ENCODE measurements at regions not wholly inside any gene's neighbourhood (a gene's known extent, or its start where the extent isn't known, plus 50 kb on each side); places are given as distances from the start of the nearest gene placed in this dataset.
"Not testable (repeated sequence)": the region's sequence is repeated elsewhere in the genome, so short reads cannot be mapped to it uniquely, and the experiment has no call there.

DNA sequence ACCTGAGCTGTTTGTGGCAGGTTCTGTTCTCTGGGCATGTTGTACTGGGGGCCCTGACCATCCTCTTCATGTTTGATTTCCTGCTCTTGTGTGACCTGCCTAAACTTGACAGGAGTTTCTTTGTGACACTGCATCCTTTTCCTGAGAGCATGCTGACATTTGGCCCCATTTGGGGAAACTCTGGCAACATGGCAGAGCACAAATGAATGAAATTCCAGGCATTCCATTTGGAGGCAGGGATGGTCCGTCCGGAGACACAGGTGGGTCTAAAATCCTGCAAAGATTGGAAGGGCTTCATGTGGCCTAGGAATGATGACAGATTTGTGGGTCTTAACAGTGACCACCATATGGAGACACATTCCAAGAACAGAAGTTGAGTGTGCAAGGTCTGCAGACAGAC, 184.0 kb downstream of the FCRL5 start:
- no peak for DNase-seq

DNA sequence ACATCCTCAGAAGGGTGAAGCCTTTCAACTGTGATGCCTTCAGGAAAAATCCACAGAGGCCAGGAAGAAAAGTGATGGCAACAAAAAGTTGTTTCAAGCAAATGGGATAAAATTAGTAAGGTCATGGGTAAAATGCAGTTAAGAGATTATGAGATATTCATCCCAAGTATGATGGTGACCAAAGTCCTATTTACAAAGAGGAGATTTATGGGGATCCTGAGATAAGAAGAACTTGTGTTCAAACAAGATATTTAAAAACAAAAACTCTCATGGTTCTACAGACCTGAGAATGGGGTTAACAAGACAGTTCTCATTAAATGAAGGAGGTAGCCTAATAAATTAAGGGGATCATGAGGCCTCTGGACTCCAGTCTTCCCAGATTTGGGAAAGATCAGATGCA, 184.4 kb downstream of the FCRL5 start:
- no peak for DNase-seq

DNA sequence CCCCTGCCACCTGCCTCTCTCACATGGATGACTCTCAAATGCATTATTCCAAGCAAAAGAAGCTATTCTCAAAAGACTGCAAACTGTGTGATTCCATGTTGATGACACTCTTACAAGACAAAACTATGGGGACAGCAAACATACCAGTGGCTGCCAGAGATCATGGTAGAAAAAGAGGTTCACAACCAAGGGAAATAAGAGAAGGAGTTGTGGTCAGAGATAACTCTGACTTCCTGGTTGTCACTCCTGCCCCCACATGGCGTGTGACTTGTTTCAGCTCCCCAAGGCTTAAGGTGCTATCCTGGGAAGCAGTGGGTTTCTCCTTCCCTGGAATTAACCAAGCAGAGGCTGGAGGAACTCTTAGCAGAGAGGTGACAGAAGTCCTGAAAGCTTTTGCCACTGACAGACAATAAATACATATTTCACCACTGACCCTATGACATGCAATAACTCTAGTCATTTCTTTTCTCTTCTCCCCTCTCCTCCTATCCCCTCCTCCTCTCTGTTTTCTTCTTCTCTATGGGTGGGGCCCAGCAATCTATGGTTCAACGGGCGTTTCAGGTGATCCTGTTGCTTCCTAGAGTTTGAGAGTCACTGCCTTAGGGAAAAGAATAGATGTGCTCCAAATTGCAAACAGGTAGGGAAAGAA, 185.1 kb downstream of the FCRL5 start:
- DNase-seq, result no peak

DNA sequence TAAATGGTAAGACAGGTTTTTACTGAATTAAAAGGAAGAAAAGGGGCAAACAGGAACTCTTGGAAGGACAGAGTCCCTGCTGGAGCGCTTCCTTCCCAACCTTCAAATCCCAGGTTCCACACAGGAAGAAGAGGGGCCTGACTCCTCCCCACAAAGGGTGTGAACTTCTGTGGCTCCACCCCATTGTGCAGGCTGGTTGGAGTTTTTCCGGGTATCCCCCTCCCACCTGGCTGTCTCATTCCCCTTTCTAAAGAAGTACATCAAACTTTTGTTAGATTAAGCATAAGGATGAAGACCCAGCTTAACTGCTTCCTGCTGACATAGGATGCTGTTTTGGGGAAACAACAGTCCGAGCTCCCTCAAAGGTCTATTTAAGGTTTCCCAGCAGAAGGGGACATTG, 187.7 kb downstream of the FCRL5 start:
- DNase-seq, result no peak

DNA sequence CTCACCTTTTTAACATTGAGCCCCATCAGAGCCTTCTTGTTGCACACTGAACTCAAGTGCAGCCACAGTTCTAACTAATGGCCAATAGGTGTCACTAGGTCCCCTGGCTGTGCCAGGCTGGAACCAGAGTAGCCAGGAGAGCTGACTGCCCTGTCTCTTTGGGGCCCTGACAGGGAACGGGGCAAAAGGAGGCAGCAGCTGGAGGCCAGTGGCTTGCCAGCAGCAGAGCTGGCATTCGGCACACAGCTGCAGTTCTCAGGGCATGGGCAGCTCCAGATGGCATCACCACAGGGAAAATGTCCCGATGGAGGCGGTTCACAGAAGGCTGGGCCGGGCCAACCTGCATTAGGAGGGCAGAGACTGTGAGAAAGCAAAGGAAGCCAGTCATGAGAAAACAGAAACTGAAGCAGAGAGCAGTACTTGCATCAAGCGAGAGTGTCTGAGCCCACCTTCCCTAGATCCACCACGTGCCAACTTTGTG, 188.6 kb downstream of the FCRL5 start:
- no peak for DNase-seq

DNA sequence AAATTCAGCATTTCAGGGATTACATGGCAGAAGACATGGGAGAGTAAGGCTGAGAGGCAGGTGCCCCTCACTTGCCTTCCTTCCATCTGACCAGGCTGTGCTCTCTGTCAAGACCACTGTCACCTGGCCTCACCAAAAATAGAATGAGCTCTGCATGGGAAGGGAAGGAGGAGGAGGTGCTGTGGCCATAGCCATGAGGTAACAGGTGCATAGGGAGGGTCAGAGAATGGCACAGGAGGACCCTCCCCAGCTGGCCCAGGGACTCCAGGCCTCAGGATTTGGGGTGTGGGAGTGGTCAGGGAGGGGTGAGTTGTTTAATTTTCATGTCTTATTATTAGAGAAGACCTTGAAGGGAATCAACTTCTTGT, 192.3 kb downstream of the FCRL5 start:
- DNase-seq, result no peak

DNA sequence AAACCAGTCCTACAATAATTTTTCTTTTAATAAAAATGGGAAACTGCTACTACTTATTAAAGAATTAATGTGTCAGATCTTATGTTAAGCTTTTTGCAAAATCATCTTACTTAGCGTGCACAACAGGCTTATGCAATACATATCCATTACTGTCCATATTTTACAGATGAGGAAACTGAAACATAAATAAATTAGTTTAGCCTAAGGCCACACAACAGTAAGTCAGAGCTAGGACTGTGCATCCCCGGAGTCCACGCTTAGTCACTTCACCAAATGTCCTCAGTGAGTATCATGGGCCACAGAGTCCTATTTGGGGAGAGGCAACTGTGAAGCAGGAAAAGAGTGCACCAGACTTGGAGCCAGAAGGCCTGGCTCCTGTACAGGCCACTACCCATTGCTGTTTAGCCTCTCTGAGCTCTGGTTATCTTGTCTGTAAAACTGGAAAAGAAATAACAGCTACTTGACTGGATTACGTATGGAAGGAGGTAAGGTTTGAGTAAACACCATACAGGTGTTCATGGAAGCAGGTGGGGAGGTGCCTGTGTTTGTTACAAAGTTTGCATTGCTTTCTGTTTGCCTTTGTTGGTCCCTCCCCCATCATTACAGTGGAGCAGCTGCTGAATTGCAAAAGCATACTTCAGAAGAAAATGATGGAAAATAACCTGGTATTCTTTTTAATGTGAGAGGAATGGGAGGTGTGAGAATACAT, 192.8 kb downstream of the FCRL5 start:
- DNase-seq, result no peak

DNA sequence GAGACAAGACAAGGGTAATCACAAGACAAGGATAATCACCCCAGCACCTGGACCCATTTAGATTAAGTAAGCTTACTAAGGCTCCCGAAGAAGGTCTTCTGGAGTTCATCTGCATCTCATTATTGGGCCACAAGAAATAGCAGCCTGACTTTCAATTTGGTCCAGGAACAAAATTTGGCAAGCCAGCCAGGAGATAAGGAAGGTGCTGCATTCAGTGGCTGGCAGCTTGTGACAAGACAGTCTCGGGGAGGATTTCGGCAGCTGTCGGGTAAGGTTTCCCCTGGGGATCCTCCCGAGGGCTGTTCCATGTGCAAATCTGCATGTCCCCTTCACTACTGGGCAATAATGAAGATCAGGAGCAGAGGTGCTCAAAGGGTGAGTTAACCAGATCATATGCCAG, 195.2 kb downstream of the FCRL5 start:
- no peak for DNase-seq

DNA sequence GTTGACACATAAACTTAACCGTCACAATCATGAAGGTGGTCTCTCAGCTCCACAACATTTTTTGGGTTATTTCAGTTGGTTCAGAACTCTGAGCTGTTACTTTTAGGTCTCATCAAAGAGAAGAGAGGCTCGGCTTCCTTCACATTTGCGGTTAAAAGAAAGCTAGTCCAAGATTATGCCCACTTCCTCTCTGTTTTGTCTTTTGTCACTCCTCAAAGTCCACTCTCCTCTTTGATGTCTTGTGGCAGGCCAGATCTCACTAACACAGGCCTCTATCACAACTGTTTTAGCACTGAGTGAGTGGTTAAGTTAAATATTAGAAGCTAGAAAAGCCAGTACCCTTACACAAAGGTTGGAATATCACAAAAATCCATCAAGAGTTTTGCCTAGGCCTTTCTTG, 195.7 kb downstream of the FCRL5 start:
- DNase-seq, result no peak

DNA sequence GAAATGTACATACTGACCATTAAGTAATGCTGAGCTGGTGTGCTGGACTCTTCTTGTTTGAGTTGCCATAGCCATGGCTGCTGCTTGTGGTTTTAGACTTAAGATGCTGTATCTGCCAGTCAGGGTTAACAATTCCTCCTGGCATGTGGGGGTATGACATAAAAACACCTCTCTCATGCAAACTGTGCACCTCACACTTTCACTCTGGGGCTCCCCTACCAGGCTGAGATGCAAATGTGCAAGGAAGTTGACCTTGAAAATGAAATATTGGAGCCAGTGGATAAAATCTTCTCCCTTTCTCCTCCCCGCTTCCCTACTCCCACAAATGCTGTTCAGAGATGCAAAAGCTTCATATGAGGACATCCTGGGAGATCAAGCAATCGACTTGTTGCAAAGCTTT, 198.8 kb downstream of the FCRL5 start:
- DNase-seq, result no peak

DNA sequence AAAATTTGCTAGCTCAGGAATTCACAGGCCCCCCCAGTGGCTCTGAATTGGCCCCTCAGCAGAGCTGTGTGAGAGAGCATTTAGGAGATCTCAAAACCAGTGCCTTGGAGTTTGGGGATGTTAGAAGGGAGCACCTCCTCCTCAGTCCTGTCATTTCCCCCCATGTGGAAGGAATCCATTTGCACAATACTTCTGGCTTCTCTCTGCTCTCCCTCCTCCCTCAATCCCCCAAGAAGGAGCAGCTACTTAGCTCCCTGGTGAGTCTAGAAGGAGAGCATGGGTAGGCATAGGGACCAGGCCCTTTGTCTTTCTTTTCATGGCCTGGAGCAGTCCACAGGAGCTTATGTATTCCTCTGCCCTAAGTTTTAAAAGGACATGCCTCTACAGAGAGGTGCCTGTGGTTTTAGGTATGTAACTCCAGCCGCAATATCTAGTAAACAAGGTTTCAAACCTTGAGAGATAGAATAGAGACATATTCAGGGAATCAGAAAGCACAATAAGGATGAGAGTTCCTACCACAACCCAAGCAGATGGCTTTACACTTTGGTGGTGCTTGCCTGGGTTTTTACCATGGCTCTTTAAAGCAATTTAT, 199.4 kb downstream of the FCRL5 start:
- DNase-seq, result no peak

DNA sequence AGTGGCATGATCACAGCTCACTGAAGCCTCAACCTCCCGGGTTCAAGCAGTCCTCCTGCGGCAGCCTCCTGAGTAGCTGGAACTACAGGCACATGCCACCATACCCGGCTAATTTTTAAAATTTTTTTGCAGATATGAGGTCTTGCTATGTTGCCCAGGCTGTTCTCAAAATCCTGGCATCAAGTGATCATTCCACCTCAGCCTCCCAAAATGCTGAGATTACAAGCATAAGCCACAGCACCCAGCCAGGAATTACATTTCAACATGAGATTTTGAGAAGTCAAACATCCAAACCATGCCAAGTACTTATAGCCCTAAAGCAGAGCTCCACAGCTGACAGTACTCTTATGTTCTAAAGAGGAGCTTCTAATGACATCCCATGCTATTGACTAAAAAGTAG, 200.1 kb downstream of the FCRL5 start:
- no peak for DNase-seq

DNA sequence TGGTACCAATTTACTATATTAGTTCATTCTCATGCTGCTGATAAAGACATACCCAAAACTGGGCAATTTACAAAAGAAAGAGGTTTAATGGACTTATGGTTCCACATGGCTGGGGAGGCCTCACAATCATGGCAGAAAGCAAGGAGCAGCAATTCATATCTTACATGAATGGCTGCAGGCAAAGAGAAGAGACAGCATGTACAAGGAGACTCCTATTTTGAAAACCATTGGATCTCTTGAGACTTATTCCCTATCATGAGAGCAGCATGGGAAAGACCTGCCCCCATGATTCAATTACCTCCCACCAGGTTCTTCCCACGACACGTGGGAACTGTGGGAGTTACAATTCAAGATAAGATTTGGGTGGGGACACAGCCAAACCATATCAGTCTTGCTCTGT, 200.5 kb downstream of the FCRL5 start:
- DNase-seq, result not testable (repeated sequence)

DNA sequence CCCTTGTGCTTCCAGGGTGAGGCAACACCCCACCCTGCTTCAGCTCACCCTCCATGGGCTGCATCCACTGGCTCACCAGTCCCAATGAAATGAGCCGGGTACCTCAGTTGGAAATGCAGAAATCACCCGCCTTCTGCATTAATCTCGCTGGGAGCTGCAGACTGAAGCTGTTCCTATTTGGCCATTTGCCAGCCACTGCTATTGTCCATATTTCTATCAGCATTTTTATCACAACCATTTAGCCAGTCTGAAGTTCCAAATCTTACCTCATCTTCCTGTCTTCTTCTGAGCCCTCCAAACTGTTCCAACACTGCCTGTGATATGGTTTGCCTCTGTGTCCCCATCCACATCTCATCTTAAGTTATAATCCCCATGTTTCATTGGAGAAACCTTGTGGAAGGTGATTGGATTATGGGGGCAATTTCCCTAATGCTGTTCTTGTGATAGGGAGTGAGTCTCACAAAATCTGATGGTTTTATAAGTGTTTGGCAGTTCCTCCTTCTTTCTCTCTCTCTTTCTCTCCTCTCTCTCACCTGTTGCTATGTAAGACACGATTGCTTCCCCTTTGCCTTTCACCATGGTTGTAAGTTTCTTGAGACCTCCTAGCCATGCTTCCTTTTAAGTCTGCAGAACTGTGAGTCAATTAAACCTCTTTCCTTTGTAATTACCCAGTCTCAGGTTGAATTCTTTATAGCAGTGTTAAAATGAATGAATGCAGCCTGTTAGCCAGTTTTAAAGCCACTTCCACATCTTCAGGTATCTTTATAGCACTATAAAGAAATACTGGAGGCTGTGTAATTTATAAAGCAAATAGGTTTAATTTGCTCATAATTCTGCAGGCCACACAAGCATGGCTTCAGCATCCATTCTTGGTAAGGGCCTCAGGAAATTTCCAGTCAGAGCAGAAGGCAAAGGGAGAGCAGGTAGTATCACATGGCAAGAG, 203.5 kb downstream of the FCRL5 start:
- DNase-seq, result no peak

DNA sequence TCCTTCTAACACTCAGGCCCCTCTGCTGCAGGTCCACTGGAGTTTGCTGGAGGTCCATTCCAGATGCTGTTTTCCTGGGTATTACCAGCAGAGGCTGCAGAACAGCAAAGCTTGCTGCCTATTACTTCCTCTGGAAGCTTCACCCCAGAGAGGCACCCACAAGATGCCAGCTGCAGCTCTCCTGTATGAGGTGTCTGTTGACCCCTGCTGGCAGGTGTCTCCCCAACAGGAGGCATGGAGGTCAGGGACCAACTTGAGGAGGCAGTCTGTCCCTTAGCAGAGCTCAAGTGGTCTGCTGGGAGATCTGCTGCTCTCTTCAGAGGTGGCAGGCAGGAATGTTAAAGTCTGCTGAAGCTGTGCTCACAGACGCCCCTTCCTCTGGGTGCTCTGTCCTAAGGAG, 204.8 kb downstream of the FCRL5 start:
- DNase-seq, result no peak

DNA sequence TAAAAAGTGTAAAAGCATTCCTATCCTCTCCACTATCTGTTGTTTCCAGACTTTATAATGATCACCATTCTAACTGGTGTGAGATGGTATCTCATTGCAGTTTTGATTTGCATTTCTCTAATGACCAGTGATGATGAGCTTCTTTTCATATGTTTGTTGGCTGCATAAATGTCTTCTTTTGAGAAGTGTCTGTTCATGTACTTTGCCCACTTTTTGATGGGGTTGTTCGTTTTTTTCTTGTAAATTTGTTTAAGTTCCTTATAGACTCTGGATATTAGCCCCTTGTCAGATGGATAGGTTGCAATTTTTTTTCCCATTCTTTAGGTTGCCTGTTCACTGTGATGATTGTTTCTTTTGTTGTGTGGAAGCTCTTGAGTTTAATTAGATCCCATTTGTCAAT, 199.6 kb upstream of the ETV3 start:
- not testable (repeated sequence) for DNase-seq

DNA sequence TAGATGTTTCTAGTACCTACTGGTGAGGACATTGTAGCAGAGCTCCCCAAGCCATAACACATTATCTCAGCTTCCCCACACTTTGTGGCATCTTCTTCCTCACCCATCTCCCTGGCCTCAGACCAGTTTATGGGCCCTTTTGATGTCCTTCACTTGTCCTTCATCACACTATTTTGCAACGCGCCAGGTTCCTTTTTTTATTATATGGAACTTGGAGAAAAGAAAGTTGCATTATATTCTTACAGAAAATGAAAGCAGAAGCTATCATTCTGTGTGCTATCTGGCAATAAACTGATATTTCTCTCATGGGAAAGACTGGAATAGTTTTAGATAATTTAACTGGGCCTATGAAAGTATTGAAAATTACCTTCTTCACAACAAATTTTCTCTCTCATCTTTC, 196.9 kb upstream of the ETV3 start:
- DNase-seq, result no peak

DNA sequence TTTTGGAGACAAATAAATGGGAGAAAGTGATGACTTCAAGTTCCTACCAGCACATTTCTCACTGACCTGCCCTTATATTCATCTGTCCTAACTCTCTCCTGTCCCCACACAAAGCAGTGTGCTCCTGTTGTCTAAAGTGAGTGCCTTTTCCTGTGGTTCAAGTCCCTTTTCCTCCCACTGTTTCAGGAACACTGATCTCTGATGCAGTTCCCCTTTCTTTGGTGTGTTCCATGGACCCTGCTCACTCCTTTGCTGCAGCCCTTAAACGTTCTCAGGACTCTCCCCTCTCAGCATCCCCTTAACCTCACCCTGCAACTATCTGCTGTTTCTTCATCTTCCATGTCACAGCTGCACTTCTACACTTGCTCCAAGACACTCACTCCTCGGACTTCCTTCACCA, 195.8 kb upstream of the ETV3 start:
- DNase-seq, result no peak

DNA sequence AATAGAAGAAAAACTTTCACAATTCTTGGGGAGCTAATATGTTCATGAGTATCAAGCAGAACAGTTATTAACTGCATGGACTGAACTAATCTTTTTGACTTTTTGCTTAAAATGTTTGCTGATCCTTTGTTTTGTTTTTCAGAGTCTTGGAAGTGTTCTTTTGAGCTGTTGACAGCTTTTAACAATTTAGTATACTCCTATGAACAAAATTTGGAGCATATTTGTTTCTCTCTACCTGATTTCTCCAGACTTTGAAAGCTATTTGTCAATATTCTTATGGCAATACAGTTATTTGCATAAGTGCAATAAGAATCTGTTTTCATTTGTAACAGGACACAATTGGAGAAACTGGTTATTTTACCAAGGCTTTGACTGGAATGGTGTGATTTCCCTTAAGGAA, 192.0 kb upstream of the ETV3 start:
- not testable (repeated sequence) for DNase-seq

DNA sequence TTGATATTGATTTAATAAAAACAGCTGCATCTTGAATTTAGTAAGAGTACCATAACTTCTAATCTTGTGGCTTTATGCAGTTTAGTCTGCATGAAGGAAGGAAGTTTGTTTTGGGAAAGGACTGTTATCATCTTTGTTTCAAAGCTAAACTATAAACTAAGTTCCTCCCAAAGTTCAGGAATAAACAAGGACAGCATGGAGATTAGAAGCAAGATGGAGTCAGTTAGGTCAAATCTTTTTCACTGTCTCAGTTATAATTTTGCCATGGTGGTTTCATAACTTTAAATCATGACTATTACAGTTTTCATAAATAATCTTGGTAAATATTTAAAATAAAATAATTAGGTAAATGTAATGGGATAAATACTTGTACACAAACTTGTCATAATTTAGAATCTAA, 189.9 kb upstream of the ETV3 start:
- DNase-seq, result not testable (repeated sequence)

DNA sequence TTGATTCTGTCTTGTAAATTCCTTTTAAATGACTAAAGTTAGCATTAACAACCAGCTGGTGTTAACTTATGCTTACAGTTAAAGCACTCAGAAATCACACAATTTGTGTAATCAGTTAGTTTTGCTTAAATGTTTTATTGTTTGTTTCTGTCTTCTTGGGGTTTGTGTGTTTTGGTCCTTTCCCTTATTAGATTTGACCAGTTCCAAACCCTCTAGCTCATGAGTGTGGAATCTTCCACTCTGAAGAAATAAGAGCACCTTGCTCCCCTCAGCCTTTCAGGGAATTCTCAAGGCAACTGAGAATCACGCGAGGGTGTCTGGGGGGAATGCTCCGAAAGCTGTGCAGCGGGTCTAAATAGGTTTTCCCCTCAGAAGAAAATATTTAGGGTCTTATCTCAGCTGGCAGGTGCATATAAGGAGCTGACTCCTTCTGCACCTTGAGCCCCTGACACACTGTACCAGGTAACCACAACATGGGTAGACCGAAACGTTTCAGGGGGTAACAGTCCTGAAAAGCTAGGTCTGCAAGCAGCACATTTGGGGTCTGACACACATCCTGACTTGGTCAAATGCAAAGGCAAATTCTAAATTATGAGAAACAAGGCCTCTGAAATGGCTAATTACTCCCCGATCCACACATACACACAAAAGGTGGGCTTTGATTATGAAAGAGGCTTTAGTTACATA, 188.1 kb upstream of the ETV3 start:
- no peak for DNase-seq

DNA sequence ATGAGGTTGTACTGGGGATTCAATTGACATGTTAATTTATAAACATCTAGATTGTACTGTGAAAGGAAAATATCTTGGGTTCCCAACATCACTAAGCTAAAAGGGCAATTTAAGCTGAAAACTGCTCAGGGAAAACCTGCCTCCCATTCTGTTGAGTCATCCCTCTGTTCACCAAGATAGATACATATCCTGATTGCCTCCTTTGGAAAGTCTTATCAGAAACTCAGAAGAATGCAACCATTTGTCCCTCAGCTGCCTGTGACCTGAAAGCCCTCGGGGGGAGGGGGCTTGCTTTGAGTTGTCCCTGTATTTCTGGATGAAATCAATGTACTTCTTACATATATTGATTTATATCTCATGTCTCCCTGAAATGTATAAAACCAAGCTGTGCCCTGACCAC, 187.0 kb upstream of the ETV3 start:
- no peak for DNase-seq

All from occipital lobe (tissue), 1 donor.